Hematopoietic multipotent progenitor cell treated with erythropoietin and hydrocortisone succinate and interleukin-3 and kit ligand, for 17 days (in vitro differentiated cells): ENCODE measurements at regions not wholly inside any gene's neighbourhood (a gene's known extent, or its start where the extent isn't known, plus 50 kb on each side); places are given as distances from the start of the nearest gene placed in this dataset.
"Not testable (repeated sequence)": the region's sequence is repeated elsewhere in the genome, so short reads cannot be mapped to it uniquely, and the experiment has no call there.

ENCODE experiments used
- DNase-seq: peaks from one replicate; pipeline ENCODE4 v3.0.0-alpha.2; 2015; ENCODE audit warnings: low spot score

GRCh38 chr3:140870351-140870750, 71.3 kb upstream of the SLC25A36 start:
- no peak for DNase-seq

- DNase-seq: no peak
These were observed 70.6 kb upstream of the SLC25A36 start for GRCh38 chr3:140871022-140871421.

GRCh38 chr3:140872165-140872564, 69.5 kb upstream of the SLC25A36 start:
- DNase-seq: not testable (repeated sequence)

- DNase-seq: no peak
These were observed 58.1 kb upstream of the SLC25A36 start for GRCh38 chr3:140883428-140884040.

- not testable (repeated sequence) for DNase-seq
These were observed 55.9 kb upstream of the SLC25A36 start for GRCh38 chr3:140885697-140886096.
